GM18951 (cell line): ENCODE measurements at regions not wholly inside any gene's neighbourhood (a gene's known extent, or its start where the extent isn't known, plus 50 kb on each side); places are given as distances from the start of the nearest gene placed in this dataset.

Source experiments
- POLR2A ChIP-seq: IDR thresholded peaks from 4 replicates; pipeline ENCODE4 v1.6.1; 2011; ENCODE audit warnings: mild to moderate bottlenecking; ENCODE audit not compliant: insufficient read length, insufficient read depth; ENCODE audit errors: extremely low read depth
- in situ Hi-C: fragments of 300-500 bp; cut with MboI; formaldehyde crosslinking; loops from one replicate; pipeline ENCODE4 v1.12.0; 2022; ENCODE audit warnings: low sequenced_read_pairs, mixed read lengths, inconsistent platforms; ENCODE audit not compliant: unreplicated experiment

DNA sequence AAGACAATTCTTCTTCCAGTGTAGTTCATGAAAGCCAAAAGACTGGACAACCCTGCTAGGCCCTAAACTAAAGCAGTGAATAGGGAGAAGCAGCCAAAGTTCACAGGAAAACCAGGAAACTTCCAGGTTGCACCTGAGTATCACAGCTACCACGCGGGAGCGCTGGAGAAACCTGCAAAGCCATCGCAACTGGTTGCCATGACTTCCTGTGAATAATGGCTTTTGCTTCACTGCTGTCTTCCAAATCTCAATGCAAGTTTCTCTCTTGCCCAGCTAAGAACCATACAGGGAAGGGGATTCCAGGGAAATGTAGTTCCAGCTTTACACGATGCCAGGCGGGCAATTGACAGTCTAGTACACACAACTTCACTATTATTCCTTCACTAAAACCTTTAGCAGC, 114.1 kb downstream of the GXYLT1 start:
- in situ Hi-C loops = no loop called here
- no peak for TF ChIP-seq POLR2A

DNA sequence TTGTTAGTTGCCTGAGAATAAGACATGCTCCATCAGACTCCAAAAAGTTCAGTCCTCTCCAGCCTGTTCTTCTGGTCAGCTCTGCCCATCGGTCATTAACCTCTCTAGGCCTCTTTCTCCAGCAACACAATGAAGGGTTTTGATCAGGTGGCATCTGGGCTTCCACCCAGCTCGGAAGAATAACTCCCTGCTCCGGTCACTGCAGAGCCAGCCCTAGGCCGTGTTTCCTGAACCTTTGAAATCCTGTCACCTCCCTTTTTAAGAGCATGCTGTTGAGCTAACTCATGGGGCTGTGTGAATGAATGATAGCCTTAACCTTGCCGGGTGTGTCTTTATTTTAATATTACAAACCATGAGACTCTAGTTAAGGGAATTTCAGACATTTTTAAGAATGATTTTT, 117.1 kb downstream of the GXYLT1 start:
- in situ Hi-C loops = no loop called here
- TF ChIP-seq POLR2A = no peak

DNA sequence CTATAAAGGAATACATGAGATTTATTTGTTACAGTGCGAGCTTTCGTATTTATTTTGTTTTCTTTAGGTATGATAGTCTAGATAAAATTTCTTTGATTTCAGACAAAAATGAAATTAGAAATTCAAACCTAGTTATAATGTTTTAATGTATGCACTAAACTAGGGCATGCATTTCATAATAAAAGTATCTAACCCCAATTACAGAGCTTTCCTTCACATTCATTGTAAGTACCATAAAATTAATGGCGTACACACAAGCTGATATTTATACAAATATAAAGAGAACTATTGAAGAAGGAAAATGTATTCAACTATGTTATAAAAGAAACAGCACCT, 120.2 kb downstream of the GXYLT1 start:
- no peak for TF ChIP-seq POLR2A
- in situ Hi-C loops = loop anchor here (25.0 kb wide), 1 partner anchor 737 kb away; no protein-coding TSS in a partner anchor

DNA sequence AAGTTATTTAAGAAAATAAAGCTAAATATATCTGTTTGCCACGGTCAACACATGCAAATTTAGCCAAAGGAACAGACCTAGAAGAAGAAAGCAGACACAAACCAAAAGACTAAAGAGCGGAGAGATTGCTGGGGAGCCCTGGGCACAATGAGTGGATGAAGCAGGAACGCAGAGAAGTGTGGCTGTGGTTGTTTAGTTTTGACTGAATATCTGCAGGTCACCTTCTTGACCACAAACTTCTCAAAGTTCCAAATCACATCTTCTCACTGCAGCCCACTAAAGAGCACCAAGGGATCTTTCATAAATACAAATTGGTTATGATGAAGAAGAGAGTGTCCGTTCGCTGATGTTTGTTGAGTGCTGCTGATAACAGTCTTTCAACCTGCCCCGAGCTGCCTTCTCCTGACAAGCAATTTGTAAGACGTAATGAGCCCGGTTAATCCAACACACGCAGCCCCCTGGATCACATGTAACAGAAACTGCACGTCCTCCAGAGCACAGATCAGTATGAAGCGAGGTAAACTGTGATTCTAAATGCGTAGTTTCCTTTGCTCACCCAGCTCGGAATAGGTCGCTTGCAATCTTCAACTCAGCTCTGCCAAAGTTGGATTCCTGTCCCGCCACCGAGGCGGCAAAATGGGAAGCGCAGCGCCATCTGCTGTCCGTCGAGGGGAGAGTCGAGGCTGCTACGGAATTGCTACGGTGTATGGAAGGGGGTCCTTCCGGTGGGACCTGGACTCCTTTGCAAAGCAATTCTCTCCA, 120.8 kb downstream of the GXYLT1 start:
- in situ Hi-C loops = loop anchor here (25.0 kb wide), 1 partner anchor 737 kb away; no protein-coding TSS in a partner anchor
- TF ChIP-seq POLR2A = no peak

DNA sequence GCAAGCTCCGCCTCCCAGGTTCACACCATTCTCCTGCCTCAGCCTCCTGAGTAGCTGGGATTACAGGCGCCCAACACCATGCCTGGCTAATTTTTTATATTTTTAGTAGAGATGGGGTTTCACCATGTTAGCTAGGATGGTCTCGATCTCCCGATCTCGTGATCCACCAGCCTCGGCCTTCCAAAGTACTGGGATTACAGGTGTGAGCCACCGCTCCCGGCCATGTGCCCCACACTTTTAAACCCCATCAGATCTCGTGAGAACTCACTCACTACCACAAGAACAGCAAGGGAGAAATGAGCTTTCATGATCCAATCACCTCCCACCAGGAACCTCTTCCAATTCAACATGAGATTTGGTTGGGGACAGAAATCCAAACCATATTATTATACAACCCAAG, 122.7 kb downstream of the GXYLT1 start:
- in situ Hi-C loops = loop anchor here (25.0 kb wide), 1 partner anchor 735 kb away; no protein-coding TSS in a partner anchor

DNA sequence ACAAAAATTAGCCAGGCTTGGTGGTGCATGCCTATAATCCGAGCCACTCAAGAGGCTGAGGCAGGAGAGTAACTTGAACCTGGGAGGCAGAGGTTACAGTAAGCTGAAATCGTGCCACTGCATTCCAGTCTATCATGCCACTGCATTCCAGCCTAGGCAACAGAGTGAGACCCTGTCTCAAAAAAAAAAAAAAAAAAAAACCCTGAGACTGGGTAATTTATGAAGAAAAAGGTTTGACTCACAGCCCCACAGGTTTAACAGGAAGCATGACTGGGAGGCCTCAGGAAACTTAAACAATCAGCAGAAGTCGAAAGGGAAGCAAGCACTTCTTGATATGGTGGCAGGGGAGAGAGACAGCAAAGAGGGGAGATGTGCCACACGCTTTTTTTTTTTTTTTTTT, 123.2 kb downstream of the GXYLT1 start:
- no peak for TF ChIP-seq POLR2A
- in situ Hi-C loops = loop anchor here (25.0 kb wide), 1 partner anchor 734 kb away; no protein-coding TSS in a partner anchor

DNA sequence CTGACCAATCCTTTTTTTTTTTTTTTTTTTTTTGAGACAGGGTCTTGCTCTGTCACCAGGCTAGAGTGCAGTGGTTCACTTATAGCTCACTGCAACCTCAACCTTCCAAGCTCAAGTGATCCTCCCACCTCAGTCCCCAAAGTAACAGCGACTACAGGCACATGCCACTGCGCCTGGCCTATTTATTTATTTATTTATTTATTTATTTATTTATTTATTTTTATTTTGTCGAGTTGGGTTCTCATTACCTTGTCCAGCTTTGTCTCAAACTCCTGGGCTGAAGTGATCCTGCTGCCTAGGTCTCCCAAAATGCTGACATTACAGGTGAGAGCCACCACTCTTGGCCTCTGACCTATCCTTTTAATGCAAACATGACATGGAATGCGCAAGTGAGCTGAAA, 124.4 kb downstream of the GXYLT1 start:
- no peak for TF ChIP-seq POLR2A
- in situ Hi-C loops = loop anchor here (25.0 kb wide), 1 partner anchor 733 kb away; no protein-coding TSS in a partner anchor

DNA sequence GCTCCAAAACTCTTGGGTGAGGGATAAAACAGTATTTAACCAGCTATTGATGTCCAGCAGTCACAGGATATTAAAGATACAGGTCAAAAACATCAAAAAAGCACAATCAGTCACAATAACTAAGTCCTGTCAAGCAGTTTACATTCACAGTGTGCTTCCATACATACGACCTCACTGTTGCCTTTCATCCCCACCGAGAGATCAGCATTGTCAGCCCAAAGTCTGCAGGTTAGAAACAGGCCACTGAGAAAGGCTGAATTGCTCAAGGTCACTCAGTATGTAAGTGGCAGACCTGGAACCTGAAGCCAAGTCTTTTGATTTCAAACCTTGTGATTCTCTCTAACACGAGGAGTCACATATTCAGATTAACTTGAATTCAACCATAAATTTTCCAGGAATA, 124.9 kb downstream of the GXYLT1 start:
- in situ Hi-C loops = loop anchor here (25.0 kb wide), 1 partner anchor 732 kb away; no protein-coding TSS in a partner anchor
- no peak for TF ChIP-seq POLR2A

DNA sequence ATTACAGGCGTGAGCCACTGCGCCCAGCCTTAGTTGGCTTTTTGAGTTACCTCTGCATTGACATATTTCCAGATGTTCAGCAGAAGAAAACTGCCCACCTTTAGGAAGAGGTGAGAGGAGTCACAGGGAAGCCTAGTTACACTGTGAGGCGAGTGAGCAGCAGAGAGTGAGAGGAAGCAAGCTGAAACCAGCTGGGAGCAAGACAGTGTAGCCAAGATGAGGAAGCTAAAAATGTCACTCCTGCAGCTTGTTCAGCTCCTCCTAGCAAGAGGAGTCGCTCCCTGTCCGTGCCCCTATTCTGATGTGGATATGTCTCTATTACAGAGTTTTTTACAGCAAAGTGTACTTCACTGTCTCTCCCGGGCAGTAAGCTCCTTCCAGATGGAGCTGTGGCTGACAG, 127.6 kb downstream of the GXYLT1 start:
- no peak for TF ChIP-seq POLR2A
- in situ Hi-C loops = loop anchor here (25.0 kb wide), 1 partner anchor 730 kb away; no protein-coding TSS in a partner anchor

DNA sequence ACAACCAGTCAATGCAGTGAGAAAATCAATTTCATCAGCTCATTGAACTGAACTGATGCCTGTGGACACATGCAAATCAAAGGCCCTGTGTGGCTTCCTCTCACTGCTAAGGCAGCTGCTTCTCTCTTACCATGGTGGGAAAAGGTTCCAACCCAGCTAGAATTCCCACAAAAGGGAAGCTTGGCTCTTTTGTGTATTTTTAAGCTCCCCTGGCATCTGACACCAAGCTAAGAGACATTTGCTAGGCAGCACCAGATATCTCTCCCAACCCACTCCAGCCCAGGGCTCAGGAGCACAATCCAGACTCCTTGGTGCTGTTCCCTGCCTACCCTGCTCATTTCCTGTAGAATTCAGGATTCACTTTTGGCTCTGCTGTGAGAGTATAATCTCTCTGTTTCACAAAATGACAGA, 129.6 kb downstream of the GXYLT1 start:
- in situ Hi-C loops = loop anchor here (25.0 kb wide), 1 partner anchor 728 kb away; no protein-coding TSS in a partner anchor
- no peak for TF ChIP-seq POLR2A

DNA sequence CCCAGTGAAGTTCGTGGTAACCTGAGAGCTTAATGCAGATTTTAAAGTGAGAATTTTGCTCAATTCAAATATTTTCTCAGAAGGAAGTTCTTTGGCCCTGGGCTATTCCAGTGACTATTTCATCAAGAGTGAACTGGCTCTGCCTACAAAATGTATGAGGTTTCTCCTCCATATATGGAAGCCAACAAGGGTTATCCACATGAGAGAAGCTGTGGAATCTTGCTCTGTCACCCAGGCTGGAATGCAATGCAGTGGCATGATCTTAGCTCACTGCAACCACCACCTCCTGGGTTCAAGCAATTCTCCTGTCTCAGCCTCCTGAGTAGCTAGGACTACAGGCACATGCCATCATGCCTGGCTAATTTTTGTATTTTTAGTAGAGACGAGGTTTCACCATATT, 132.2 kb downstream of the GXYLT1 start:
- in situ Hi-C loops = loop anchor here (25.0 kb wide), 1 partner anchor 725 kb away; no protein-coding TSS in a partner anchor

DNA sequence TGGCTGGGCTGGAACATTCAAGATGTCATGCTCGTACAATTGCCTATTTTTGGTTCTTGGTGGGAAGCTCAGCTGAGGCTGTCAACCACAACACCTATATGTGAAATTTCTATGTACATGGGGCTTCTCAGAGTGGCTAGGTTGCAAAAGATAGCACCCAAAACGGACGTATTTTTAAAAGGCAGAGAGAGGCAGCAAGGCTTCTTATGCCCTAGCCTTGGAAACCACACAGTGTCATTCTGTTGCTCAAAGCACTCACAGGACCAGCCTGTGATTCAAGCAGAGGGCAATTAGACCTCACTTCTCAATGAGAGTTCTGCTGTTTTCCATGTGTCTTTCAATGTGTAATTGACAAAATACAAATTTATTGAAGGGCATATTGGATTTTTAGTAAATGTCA, 134.0 kb downstream of the GXYLT1 start:
- in situ Hi-C loops = loop anchor here (25.0 kb wide), 1 partner anchor 723 kb away; no protein-coding TSS in a partner anchor
- no peak for TF ChIP-seq POLR2A

DNA sequence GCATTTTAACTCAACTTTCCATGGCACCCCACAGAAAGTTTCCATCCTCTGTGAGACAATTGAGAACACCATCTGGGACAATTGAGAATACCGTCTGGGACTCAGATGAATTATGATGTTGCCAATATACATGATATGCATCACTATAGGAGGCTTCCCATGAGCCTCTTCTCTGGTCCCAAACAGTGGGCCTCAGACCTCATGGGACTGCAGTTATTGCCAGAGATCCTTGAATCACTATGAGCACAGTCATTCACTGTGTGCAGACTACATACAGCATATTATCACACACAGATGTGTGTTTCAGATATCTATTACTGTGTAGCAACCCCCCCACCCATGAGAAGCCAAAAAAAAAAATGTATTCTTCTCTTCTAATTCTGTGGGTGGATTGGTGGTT, 134.4 kb downstream of the GXYLT1 start:
- TF ChIP-seq POLR2A = no peak
- in situ Hi-C loops = loop anchor here (25.0 kb wide), 1 partner anchor 723 kb away; no protein-coding TSS in a partner anchor

DNA sequence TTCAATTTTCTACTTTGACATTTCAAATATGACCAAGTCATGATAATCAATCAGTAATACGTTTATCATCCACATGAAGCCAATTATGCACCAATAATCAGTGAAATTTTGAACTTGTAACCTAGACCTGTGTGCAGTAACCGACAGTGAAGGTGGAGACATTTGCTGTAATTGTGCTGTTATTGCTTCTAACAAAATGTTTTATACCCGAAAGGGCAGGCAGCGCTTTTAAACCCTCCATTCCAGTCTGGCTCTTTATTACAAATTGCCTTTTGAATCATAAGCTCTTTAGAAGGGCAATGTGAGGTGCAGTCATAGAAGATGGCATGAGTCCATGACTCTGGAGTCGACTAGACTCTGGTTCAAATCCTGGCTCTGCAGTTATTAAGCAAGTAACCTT, 135.7 kb downstream of the GXYLT1 start:
- in situ Hi-C loops = loop anchor here (25.0 kb wide), 1 partner anchor 722 kb away; no protein-coding TSS in a partner anchor

More for the DNA sequence above, 135.7 kb downstream of the GXYLT1 start:
- TF ChIP-seq POLR2A = no peak
